NT2/D1 (cell line): ENCODE measurements at regions not wholly inside any gene's neighbourhood (a gene's known extent, or its start where the extent isn't known, plus 50 kb on each side); places are given as distances from the start of the nearest gene placed in this dataset.

Experiments
- SUZ12 ChIP-seq: IDR thresholded peaks from 2 replicates; pipeline ENCODE4 v1.6.1; 2011; ENCODE audit not compliant: insufficient read length, insufficient read depth; ENCODE audit errors: extremely low read depth
- ZNF274 ChIP-seq: IDR thresholded peaks from 2 replicates; pipeline ENCODE4 v1.6.1; 2011; ENCODE audit warnings: mild to moderate bottlenecking, low read depth, low read length

DNA sequence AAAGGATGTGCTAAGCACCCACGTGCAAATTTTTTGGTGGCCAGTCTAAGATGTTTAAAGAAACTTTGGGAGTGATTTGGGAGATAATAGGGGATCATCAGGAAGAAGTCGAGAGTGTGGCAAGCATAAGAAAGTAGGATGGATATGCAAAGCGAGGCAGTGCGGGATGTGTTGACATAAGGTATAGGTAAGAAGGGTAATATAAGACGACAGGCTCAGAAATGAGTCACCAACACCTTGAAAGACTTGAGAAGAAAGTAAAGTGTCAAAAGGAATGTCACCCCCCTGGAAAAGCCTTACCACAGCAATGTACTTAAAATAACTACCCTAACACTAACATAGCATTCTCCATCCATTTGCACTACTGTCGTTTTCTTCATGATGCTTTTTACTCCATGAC lies 69.8 kb upstream of the BMP2K start:
- TF ChIP-seq ZNF274 (no peak), SUZ12 (no peak)
